Smooth muscle cell (in vitro differentiated cells): ENCODE measurements at regions not wholly inside any gene's neighbourhood (a gene's known extent, or its start where the extent isn't known, plus 50 kb on each side); places are given as distances from the start of the nearest gene placed in this dataset.

Experiments
- DNase-seq: peaks from one replicate; lab custom pipeline; 2025; ENCODE audit not compliant: unreplicated experiment; lab: John Stamatoyannopoulos, UW
- H2AFZ ChIP-seq: fragments of 200-600 bp; sonication (generic); 2 replicates; pipeline ENCODE4 v1.6.0; 2016; ENCODE audit warnings: antibody characterized with exemption, low read depth, mild to moderate bottlenecking
- H3F3A ChIP-seq: fragments of 200-600 bp; sonication (generic); 2 replicates; pipeline ENCODE4 v1.6.0; 2017; ENCODE audit warnings: antibody characterized with exemption, low read depth
- H3K27ac ChIP-seq: fragments of 200-600 bp; sonication (generic); 2 replicates; pipeline ENCODE4 v1.5.1; 2016; ENCODE audit warnings: low read depth, mild to moderate bottlenecking
- H3K27me3 ChIP-seq: fragments of 200-600 bp; sonication (generic); 2 replicates; pipeline ENCODE4 v1.6.1; 2016; ENCODE audit warnings: low read depth, mild to moderate bottlenecking
- H3K36me3 ChIP-seq: fragments of 200-600 bp; sonication (generic); 2 replicates; pipeline ENCODE4 v1.5.1; 2016; ENCODE audit warnings: low read depth
- H3K4me1 ChIP-seq: fragments of 200-600 bp; sonication (generic); 2 replicates; pipeline ENCODE4 v1.5.1; 2016; ENCODE audit warnings: low read depth
- H3K4me2 ChIP-seq: fragments of 200-600 bp; sonication (generic); 2 replicates; pipeline ENCODE4 v1.6.0; 2016; ENCODE audit warnings: mild to moderate bottlenecking
- H3K4me3 ChIP-seq: fragments of 200-600 bp; sonication (generic); 2 replicates; pipeline ENCODE4 v1.5.1; 2016; ENCODE audit warnings: mild to moderate bottlenecking
- H3K79me2 ChIP-seq: fragments of 200-600 bp; sonication (generic); 2 replicates; pipeline ENCODE4 v1.6.0; 2016; ENCODE audit warnings: low read depth, mild to moderate bottlenecking
- H3K9ac ChIP-seq: fragments of 200-600 bp; sonication (generic); 2 replicates; pipeline ENCODE4 v1.6.0; 2016; ENCODE audit warnings: low read depth
- H3K9me3 ChIP-seq: fragments of 200-600 bp; sonication (generic); replicated peaks from 2 replicates; pipeline ENCODE4 v1.5.1; 2016; ENCODE audit warnings: low read depth
- H4K20me1 ChIP-seq: fragments of 200-600 bp; sonication (generic); 2 replicates; pipeline ENCODE4 v1.6.0; 2016; ENCODE audit warnings: low read depth
- WGBS: methylation state at CpG from one replicate; pipeline ENCODE4 v1.1.7; 2016; ENCODE audit warnings: low lambda C conversion rate; 5-methylcytosine and 5-hydroxymethylcytosine counted together
- TF ChIP-seq, protein P1 (sequence below): fragments of 200-600 bp; sonication (generic); IDR thresholded peaks from 2 replicates; pipeline ENCODE4 v1.5.1; 2017; ENCODE audit warnings: borderline replicate concordance, mild to moderate bottlenecking, antibody characterized with exemption; ENCODE audit not compliant: insufficient read depth, poor library complexity, severe bottlenecking

DNA sequence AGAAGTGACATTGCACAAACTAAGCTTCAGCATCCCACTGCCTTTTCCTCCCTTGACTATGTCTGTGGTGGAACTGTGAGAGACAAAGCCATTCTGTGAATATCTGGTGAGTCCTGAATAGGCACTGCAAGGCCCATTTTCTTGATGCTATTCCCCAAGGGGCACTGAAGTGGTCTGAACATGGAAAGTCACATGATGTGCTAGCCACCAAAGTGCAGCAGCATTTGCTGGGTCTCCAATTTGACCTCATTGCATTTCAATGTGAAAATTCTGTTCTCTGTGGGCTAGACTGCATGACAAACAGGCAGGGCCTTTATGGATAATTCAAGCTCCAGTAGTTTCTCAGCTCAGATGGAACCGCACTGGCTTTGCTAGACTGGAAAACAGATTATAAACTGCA, 627.4 kb upstream of the BOD1L1 start:
- Histone ChIP-seq H4K20me1 (no peaks in the 10 kb centered on the region), H3K4me1 (no peaks in the 10 kb centered on the region), H3K9ac (no peak overlapping the region), H3K79me2 (no peaks in the 10 kb centered on the region), H2AFZ (no peak overlapping the region), H3F3A (no peaks in the 10 kb centered on the region), H3K4me3 (no peak overlapping the region), H3K9me3 (no peaks in the 10 kb centered on the region), H3K36me3 (no peaks in the 10 kb centered on the region), H3K4me2 (no peak overlapping the region), H3K27me3 (no peaks in the 10 kb centered on the region), H3K27ac (no peak overlapping the region)
- WGBS, result 79% methylated on average over 1 of the region's 1 CpG
- TF ChIP-seq, protein P1, sequence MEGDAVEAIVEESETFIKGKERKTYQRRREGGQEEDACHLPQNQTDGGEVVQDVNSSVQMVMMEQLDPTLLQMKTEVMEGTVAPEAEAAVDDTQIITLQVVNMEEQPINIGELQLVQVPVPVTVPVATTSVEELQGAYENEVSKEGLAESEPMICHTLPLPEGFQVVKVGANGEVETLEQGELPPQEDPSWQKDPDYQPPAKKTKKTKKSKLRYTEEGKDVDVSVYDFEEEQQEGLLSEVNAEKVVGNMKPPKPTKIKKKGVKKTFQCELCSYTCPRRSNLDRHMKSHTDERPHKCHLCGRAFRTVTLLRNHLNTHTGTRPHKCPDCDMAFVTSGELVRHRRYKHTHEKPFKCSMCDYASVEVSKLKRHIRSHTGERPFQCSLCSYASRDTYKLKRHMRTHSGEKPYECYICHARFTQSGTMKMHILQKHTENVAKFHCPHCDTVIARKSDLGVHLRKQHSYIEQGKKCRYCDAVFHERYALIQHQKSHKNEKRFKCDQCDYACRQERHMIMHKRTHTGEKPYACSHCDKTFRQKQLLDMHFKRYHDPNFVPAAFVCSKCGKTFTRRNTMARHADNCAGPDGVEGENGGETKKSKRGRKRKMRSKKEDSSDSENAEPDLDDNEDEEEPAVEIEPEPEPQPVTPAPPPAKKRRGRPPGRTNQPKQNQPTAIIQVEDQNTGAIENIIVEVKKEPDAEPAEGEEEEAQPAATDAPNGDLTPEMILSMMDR, result no peak
- DNase-seq, result no peak

DNA sequence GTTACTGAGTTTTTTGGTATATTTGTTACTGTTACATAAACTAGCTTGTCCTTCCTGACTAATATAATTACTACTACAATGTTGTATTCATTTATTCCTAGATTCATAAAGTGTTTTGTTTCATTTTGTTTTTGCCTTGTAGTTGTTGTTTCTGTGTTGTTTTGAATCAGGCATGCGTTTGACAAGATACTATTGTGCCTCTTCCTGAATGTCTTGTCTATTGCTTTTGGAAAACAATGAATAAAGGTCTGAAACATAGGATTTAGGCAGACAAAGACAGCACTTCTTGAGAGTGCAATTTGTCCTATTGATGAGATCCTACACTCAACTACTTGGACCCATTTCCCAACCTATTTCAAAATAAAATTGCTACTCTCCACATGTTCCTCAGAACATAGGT, 630.4 kb upstream of the BOD1L1 start:
- Histone ChIP-seq H3K4me2 (no peak overlapping the region), H3K36me3 (no peaks in the 10 kb centered on the region), H4K20me1 (no peaks in the 10 kb centered on the region), H3K4me1 (no peaks in the 10 kb centered on the region), H3F3A (no peaks in the 10 kb centered on the region), H3K27me3 (no peaks in the 10 kb centered on the region), H3K9me3 (no peaks in the 10 kb centered on the region), H3K79me2 (no peaks in the 10 kb centered on the region), H3K4me3 (no peak overlapping the region), H2AFZ (no peak overlapping the region), H3K27ac (no peak overlapping the region), H3K9ac (no peak overlapping the region)
- 79% methylated on average over 1 of the region's 1 CpG for WGBS
- no peak for DNase-seq
- TF ChIP-seq, protein P1, result no peak

DNA sequence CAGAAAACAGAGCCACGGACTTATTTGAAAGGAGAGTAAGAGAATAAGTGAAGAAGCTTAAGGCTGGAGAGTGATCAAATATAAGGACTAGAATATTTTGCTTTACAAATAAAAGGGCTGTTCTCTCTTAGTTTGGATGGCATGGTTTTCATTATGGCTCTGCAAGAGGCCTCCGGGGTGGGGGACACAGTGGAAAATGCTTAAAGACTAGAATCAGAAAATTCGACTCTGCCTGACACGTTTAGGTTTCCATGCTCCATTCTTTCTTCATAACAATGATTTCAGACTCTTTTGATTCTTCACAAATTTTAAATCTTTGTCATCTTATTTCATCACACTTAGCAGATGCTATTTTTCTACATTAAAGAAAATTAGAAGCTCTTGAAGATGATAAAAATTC, 632.4 kb upstream of the BOD1L1 start:
- 85% methylated on average over 4 of the region's 4 CpGs for WGBS
- no peaks in the 10 kb centered on the region for H3K4me1 ChIP-seq
- TF ChIP-seq, protein P1, result no peak
- H3K27me3 ChIP-seq, result no peaks in the 10 kb centered on the region
- no peak overlapping the region for H3K4me3 ChIP-seq
- no peak overlapping the region for H3K27ac ChIP-seq
- H3K36me3 ChIP-seq, result no peaks in the 10 kb centered on the region
- no peaks in the 10 kb centered on the region for H3K79me2 ChIP-seq
- no peak overlapping the region for H2AFZ ChIP-seq
- no peaks in the 10 kb centered on the region for H3F3A ChIP-seq
- no peaks in the 10 kb centered on the region for H4K20me1 ChIP-seq
- no peak overlapping the region for H3K4me2 ChIP-seq
- no peaks in the 10 kb centered on the region for H3K9me3 ChIP-seq
- H3K9ac ChIP-seq, result no peak overlapping the region
- DNase-seq, result no peak

DNA sequence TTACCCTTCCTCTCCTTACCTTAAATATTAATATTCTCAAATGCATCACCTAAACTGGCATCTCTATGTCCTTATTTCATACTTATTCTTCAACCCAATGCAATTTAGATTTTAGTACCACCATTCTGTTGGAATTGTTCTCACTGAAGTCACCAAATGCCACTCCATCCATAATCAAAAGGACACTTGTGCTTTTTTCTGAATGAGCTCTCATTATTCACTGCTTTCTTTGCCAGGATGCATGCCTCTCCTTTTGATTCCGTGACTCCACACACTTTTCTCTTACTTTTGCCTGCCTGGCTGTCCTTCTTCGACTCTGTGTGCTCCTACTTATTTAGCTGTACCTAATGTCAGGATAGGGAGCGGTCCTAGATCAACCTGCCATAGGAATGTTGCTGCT, 633.1 kb upstream of the BOD1L1 start:
- no peak for DNase-seq

More for the DNA sequence above, 633.1 kb upstream of the BOD1L1 start:
- no peak overlapping the region for H3K9ac ChIP-seq
- no peaks in the 10 kb centered on the region for H3K9me3 ChIP-seq
- H3K4me3 ChIP-seq, result no peak overlapping the region
- H3K27ac ChIP-seq, result no peak overlapping the region
- no peaks in the 10 kb centered on the region for H3K27me3 ChIP-seq
- WGBS, result 94% methylated on average over 3 of the region's 3 CpGs
- H3K36me3 ChIP-seq, result no peaks in the 10 kb centered on the region
- no peaks in the 10 kb centered on the region for H3K79me2 ChIP-seq
- H3K4me2 ChIP-seq, result no peak overlapping the region
- TF ChIP-seq, protein P1, result no peak
- no peaks in the 10 kb centered on the region for H4K20me1 ChIP-seq
- H3F3A ChIP-seq, result no peaks in the 10 kb centered on the region
- no peak overlapping the region for H2AFZ ChIP-seq
- H3K4me1 ChIP-seq, result no peaks in the 10 kb centered on the region
